ENCODE measurements at regions not wholly inside any gene's neighbourhood (a gene's known extent, or its start where the extent isn't known, plus 50 kb on each side); places are given as distances from the start of the nearest gene placed in this dataset.

DNA sequence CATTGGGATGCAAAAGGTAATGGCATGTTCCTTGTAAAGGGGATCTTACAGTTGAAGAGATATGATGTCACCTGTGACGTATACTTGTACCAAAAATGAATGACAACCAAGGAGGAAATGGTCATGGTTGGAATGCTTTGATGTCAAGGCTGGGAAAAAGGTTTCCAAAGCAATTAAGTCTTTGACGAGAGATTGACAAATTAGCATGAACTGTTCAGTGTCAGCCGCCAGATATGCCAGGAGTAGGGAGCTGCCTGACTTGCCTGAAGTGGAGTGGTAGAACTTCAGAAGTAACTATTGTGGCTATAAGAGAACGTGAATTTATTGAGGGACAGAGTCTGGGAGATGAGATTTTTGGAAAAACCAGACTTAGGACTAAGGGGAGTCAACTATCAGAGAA is 88.1 kb downstream of the SEPTIN7 start:
- no peaks in the 10 kb centered on the region for H3K9me3 ChIP-seq
- no peaks in the 10 kb centered on the region for H3K4me1 ChIP-seq
- H3K27ac ChIP-seq = no peak overlapping the region
- intact Hi-C loops (cut with DNase I; ENCODE audit: low total_unique reads) = no loop called here
- H3K36me3 ChIP-seq = no peaks in the 10 kb centered on the region
- TF ChIP-seq POLR2AphosphoS5 (IDR thresholded peaks at IDR 0.05) = no peak
- TF ChIP-seq POLR2A (IDR thresholded peaks at IDR 0.05) = no peak
- TF ChIP-seq, protein P1, sequence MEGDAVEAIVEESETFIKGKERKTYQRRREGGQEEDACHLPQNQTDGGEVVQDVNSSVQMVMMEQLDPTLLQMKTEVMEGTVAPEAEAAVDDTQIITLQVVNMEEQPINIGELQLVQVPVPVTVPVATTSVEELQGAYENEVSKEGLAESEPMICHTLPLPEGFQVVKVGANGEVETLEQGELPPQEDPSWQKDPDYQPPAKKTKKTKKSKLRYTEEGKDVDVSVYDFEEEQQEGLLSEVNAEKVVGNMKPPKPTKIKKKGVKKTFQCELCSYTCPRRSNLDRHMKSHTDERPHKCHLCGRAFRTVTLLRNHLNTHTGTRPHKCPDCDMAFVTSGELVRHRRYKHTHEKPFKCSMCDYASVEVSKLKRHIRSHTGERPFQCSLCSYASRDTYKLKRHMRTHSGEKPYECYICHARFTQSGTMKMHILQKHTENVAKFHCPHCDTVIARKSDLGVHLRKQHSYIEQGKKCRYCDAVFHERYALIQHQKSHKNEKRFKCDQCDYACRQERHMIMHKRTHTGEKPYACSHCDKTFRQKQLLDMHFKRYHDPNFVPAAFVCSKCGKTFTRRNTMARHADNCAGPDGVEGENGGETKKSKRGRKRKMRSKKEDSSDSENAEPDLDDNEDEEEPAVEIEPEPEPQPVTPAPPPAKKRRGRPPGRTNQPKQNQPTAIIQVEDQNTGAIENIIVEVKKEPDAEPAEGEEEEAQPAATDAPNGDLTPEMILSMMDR (IDR thresholded peaks at IDR 0.05) = no peak
- no peak overlapping the region for H3K4me3 ChIP-seq
- no peak for DNase-seq (ENCODE audit: low spot score in 2 of 2)
- no peaks in the 10 kb centered on the region for H3K27me3 ChIP-seq

DNA sequence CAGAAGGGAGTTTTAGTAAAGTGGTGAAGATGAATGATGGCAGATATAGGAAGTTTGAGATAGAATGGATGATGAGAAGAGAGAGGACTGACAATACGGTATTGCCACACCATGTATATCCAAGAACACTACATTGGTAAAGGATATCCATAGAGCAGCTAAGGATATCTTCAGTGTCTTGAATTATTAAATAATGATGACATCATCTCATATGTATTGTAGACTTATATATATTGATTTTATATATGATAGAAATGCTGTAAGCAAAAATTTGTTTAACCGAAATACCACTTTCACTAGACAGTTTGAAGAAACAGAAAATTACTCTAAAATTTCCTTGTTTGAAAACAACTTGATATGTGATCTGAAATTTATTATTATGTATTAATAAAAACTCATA is 89.0 kb downstream of the SEPTIN7 start:
- DNase-seq (ENCODE audit: low spot score in 2 of 2) = no peak
- no peak overlapping the region for H3K4me3 ChIP-seq
- TF ChIP-seq POLR2A (IDR thresholded peaks at IDR 0.05) (no peak), POLR2AphosphoS5 (IDR thresholded peaks at IDR 0.05) (no peak)
- TF ChIP-seq, protein P1 (IDR thresholded peaks at IDR 0.05) = no peak
- no peak overlapping the region for H3K27ac ChIP-seq
- H3K4me1 ChIP-seq = no peaks in the 10 kb centered on the region
- intact Hi-C loops (cut with DNase I; ENCODE audit: low total_unique reads) = no loop called here
- H3K9me3 ChIP-seq = no peaks in the 10 kb centered on the region
- H3K36me3 ChIP-seq = no peaks in the 10 kb centered on the region
- H3K27me3 ChIP-seq = no peaks in the 10 kb centered on the region

DNA sequence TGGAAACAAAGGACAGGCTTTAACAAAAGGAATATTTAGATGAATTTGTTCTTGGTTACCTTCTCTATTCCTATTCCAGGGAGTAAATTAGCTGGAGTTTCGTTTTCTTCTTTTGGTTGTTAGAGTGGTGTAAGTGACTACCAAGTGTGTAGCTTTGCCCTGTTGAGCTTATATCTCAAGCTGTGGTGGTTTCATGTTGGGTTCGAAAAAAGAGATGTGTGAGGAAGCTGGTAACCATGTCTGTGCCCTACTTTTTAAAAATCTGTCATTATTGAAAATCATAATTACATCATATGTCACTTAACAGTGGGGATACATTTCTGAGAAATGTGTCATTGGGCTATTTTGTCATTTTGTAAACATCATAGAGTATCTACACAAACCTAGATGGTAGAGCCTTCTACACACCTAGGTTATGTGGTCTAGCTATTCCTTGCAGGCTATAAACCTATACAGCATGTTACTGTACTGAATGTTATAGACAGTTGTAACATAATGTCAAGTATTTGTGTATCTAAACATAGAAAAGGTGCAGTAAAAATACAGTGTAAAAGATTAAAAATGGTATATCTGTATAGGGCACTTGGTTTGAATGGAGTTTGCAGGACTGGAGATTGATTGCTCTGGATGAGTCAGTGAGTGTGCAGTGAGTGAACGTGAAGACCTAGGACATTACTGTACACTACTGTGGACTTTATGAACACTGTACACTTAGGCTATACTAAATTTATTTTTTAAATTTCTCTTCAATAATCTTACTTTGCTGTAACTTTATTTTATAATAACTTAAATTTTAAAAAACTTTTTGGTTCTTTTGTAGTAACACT is 90.4 kb downstream of the SEPTIN7 start:
- intact Hi-C loops (cut with DNase I; ENCODE audit: low total_unique reads) = no loop called here
- H3K27me3 ChIP-seq = no peaks in the 10 kb centered on the region

DNA sequence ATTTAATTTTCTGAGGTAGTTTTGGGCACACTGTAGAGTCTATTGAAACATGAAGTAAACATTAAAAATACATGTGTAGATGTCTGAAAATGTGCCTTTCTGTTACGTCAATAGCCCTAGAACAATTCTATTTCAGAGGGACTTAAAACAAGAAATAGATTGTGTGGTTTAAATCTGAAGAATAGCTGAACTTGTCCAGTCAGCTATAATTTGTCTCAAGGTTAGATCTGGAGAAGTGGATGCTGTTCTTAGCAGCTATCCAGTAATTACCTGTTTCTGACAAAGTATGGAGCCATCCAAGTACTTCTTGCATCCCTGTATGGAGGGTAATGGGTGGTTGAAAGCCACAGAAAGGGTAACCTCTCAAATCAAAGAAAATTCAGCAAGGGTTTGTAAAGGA is 92.8 kb downstream of the SEPTIN7 start:
- no peak for DNase-seq (ENCODE audit: low spot score in 2 of 2)
- Histone ChIP-seq H3K27me3 (no peaks in the 10 kb centered on the region), H3K9me3 (no peaks in the 10 kb centered on the region), H3K36me3 (no peaks in the 10 kb centered on the region), H3K27ac (no peak overlapping the region), H3K4me1 (no peaks in the 10 kb centered on the region), H3K4me3 (no peak overlapping the region)
- no peak for TF ChIP-seq POLR2AphosphoS5 (IDR thresholded peaks at IDR 0.05)
- TF ChIP-seq, protein P1 (IDR thresholded peaks at IDR 0.05) = no peak
- no peak for TF ChIP-seq POLR2A (IDR thresholded peaks at IDR 0.05)
- intact Hi-C loops (cut with DNase I; ENCODE audit: low total_unique reads) = no loop called here

More for the DNA sequence above, 90.4 kb downstream of the SEPTIN7 start:
- Histone ChIP-seq H3K4me3 (no peak overlapping the region), H3K27ac (no peak overlapping the region), H3K36me3 (no peaks in the 10 kb centered on the region), H3K4me1 (no peaks in the 10 kb centered on the region), H3K9me3 (no peaks in the 10 kb centered on the region)
- TF ChIP-seq, protein P1 (IDR thresholded peaks at IDR 0.05) = no peak
- no peak for TF ChIP-seq POLR2A (IDR thresholded peaks at IDR 0.05)
- TF ChIP-seq POLR2AphosphoS5 (IDR thresholded peaks at IDR 0.05) = no peak
- no peak for DNase-seq (ENCODE audit: low spot score in 2 of 2)

DNA sequence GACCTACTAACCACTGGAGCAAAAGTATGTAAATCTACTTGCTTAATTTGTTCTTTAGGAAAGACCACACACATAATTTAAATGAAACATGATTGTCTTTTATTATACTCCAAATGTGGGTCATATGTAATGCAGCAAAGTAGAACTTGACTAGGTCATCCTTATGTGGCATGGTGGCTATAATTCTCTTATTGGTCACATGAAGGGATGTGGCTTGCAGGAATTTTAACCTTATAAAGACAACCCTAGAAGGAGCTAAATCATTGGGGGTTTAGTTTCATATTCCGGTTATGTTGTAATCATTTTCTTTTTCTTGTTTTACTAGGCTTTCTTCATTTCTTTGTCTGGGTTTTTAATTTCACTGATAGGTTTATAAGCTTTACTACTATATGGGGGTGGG is 93.9 kb downstream of the SEPTIN7 start:
- H3K36me3 ChIP-seq = no peaks in the 10 kb centered on the region
- H3K4me1 ChIP-seq = no peaks in the 10 kb centered on the region
- no peak overlapping the region for H3K4me3 ChIP-seq
- no peaks in the 10 kb centered on the region for H3K27me3 ChIP-seq
- TF ChIP-seq POLR2A (IDR thresholded peaks at IDR 0.05) (no peak), POLR2AphosphoS5 (IDR thresholded peaks at IDR 0.05) (no peak)
- TF ChIP-seq, protein P1 (IDR thresholded peaks at IDR 0.05) = no peak
- no peak overlapping the region for H3K27ac ChIP-seq
- intact Hi-C loops (cut with DNase I; ENCODE audit: low total_unique reads) = no loop called here
- no peaks in the 10 kb centered on the region for H3K9me3 ChIP-seq
- no peak for DNase-seq (ENCODE audit: low spot score in 2 of 2)

Measured in breast epithelium (tissue), 4 donors.